ENCODE measurements at regions not wholly inside any gene's neighbourhood (a gene's known extent, or its start where the extent isn't known, plus 50 kb on each side); places are given as distances from the start of the nearest gene placed in this dataset.
"Not testable (repeated sequence)": the region's sequence is repeated elsewhere in the genome, so short reads cannot be mapped to it uniquely, and the experiment has no call there.

- peaks cover 83% of the 10 kb centered on the region for H3K27me3 ChIP-seq (ENCODE audit: control insufficient read depth, insufficient read depth, low read length, poor library complexity, severe bottlenecking)
These were observed 1671.4 kb downstream of the SPATA31A7 start for GRCh38 chr9:62860939-62861860.

GRCh38 chr9:62862180-62862579, 1672.3 kb downstream of the SPATA31A7 start:
- not testable (repeated sequence) for H3K4me1 ChIP-seq (ENCODE audit: control insufficient read depth, insufficient read depth, low read length); H3K9me3 ChIP-seq (ENCODE audit: control insufficient read depth, low read length); H3K4me3 ChIP-seq (ENCODE audit: insufficient read depth, low read depth, low read length); H3K27ac ChIP-seq (ENCODE audit: insufficient read depth, low read depth, low read length, poor library complexity, severe bottlenecking); H3K36me3 ChIP-seq (ENCODE audit: control insufficient read depth, insufficient read depth, low read length)
- no CpG with 5 or more reads among the region's 2 CpGs for WGBS, 2 experiments
- peaks cover 90% of the 10 kb centered on the region for H3K27me3 ChIP-seq (ENCODE audit: control insufficient read depth, insufficient read depth, low read length, poor library complexity, severe bottlenecking)

More at GRCh38 chr9:62860939-62861860, 1671.4 kb downstream of the SPATA31A7 start:
- not testable (repeated sequence) for H3K27ac ChIP-seq (ENCODE audit: insufficient read depth, low read depth, low read length, poor library complexity, severe bottlenecking); H3K36me3 ChIP-seq (ENCODE audit: control insufficient read depth, insufficient read depth, low read length); H3K4me1 ChIP-seq (ENCODE audit: control insufficient read depth, insufficient read depth, low read length); H3K9me3 ChIP-seq (ENCODE audit: control insufficient read depth, low read length); H3K4me3 ChIP-seq (ENCODE audit: insufficient read depth, low read depth, low read length)
- WGBS, 2 experiments, result 75 to 78% methylated on average over 11 of the region's 11 CpGs

GRCh38 chr9:62863319-62863718, 1673.5 kb downstream of the SPATA31A7 start:
- not testable (repeated sequence) for H3K36me3 ChIP-seq (ENCODE audit: control insufficient read depth, insufficient read depth, low read length); H3K27ac ChIP-seq (ENCODE audit: insufficient read depth, low read depth, low read length, poor library complexity, severe bottlenecking); H3K4me3 ChIP-seq (ENCODE audit: insufficient read depth, low read depth, low read length); H3K4me1 ChIP-seq (ENCODE audit: control insufficient read depth, insufficient read depth, low read length); H3K9me3 ChIP-seq (ENCODE audit: control insufficient read depth, low read length)
- WGBS, 2 experiments, result 18 to 28% methylated on average over 3 of the region's 4 CpGs
- H3K27me3 ChIP-seq (ENCODE audit: control insufficient read depth, insufficient read depth, low read length, poor library complexity, severe bottlenecking), result peaks cover 94% of the 10 kb centered on the region

- H3K4me3 ChIP-seq (ENCODE audit: insufficient read depth, low read depth, low read length); H3K4me1 ChIP-seq (ENCODE audit: control insufficient read depth, insufficient read depth, low read length); H3K36me3 ChIP-seq (ENCODE audit: control insufficient read depth, insufficient read depth, low read length); H3K9me3 ChIP-seq (ENCODE audit: control insufficient read depth, low read length); H3K27ac ChIP-seq (ENCODE audit: insufficient read depth, low read depth, low read length, poor library complexity, severe bottlenecking): not testable (repeated sequence)
- peaks cover 91% of the 10 kb centered on the region for H3K27me3 ChIP-seq (ENCODE audit: control insufficient read depth, insufficient read depth, low read length, poor library complexity, severe bottlenecking)
- WGBS, 2 experiments, result 57 to 58% methylated on average over 8 of the region's 8 CpGs
These were observed 1674.0 kb downstream of the SPATA31A7 start for GRCh38 chr9:62863867-62864266.

GRCh38 chr9:62864481-62865469, 1674.9 kb downstream of the SPATA31A7 start:
- H3K9me3 ChIP-seq (ENCODE audit: control insufficient read depth, low read length); H3K27ac ChIP-seq (ENCODE audit: insufficient read depth, low read depth, low read length, poor library complexity, severe bottlenecking); H3K4me3 ChIP-seq (ENCODE audit: insufficient read depth, low read depth, low read length); H3K36me3 ChIP-seq (ENCODE audit: control insufficient read depth, insufficient read depth, low read length); H3K4me1 ChIP-seq (ENCODE audit: control insufficient read depth, insufficient read depth, low read length): not testable (repeated sequence)
- peaks cover 87% of the 10 kb centered on the region for H3K27me3 ChIP-seq (ENCODE audit: control insufficient read depth, insufficient read depth, low read length, poor library complexity, severe bottlenecking)
- WGBS, 2 experiments, result 8% methylated on average over 22 of the region's 28 CpGs

GRCh38 chr9:62869061-62869460, 1679.2 kb downstream of the SPATA31A7 start:
- H3K4me1 ChIP-seq (ENCODE audit: control insufficient read depth, insufficient read depth, low read length), result not testable (repeated sequence)
- WGBS, 2 experiments, result 83 to 89% methylated on average over 1 of the region's 4 CpGs
- peaks cover 72% of the 10 kb centered on the region for H3K27me3 ChIP-seq (ENCODE audit: control insufficient read depth, insufficient read depth, low read length, poor library complexity, severe bottlenecking)

GRCh38 chr9:62871765-62872164, 1681.9 kb downstream of the SPATA31A7 start:
- not testable (repeated sequence) for H3K4me3 ChIP-seq (ENCODE audit: insufficient read depth, low read depth, low read length); H3K36me3 ChIP-seq (ENCODE audit: control insufficient read depth, insufficient read depth, low read length); H3K4me1 ChIP-seq (ENCODE audit: control insufficient read depth, insufficient read depth, low read length); H3K9me3 ChIP-seq (ENCODE audit: control insufficient read depth, low read length); H3K27ac ChIP-seq (ENCODE audit: insufficient read depth, low read depth, low read length, poor library complexity, severe bottlenecking)
- peaks cover 57% of the 10 kb centered on the region for H3K27me3 ChIP-seq (ENCODE audit: control insufficient read depth, insufficient read depth, low read length, poor library complexity, severe bottlenecking)
- 87 to 91% methylated on average over 1 of the region's 1 CpG for WGBS, 2 experiments

More at GRCh38 chr9:62869061-62869460, 1679.2 kb downstream of the SPATA31A7 start:
- H3K36me3 ChIP-seq (ENCODE audit: control insufficient read depth, insufficient read depth, low read length); H3K27ac ChIP-seq (ENCODE audit: insufficient read depth, low read depth, low read length, poor library complexity, severe bottlenecking); H3K4me3 ChIP-seq (ENCODE audit: insufficient read depth, low read depth, low read length); H3K9me3 ChIP-seq (ENCODE audit: control insufficient read depth, low read length): not testable (repeated sequence)

- H3K4me3 ChIP-seq (ENCODE audit: insufficient read depth, low read depth, low read length); H3K9me3 ChIP-seq (ENCODE audit: control insufficient read depth, low read length): not testable (repeated sequence)
- WGBS, 2 experiments, result 73 to 76% methylated on average over 8 to 9 of the region's 10 CpGs
These were observed 1684.4 kb downstream of the SPATA31A7 start for GRCh38 chr9:62874213-62874612.

GRCh38 chr9:62874745-62875599, 1685.1 kb downstream of the SPATA31A7 start:
- WGBS, 2 experiments, result 36 to 40% methylated on average over 3 of the region's 4 CpGs
- not testable (repeated sequence) for H3K27ac ChIP-seq (ENCODE audit: insufficient read depth, low read depth, low read length, poor library complexity, severe bottlenecking); H3K9me3 ChIP-seq (ENCODE audit: control insufficient read depth, low read length); H3K4me1 ChIP-seq (ENCODE audit: control insufficient read depth, insufficient read depth, low read length); H3K36me3 ChIP-seq (ENCODE audit: control insufficient read depth, insufficient read depth, low read length); H3K4me3 ChIP-seq (ENCODE audit: insufficient read depth, low read depth, low read length)
- H3K27me3 ChIP-seq (ENCODE audit: control insufficient read depth, insufficient read depth, low read length, poor library complexity, severe bottlenecking), result peaks cover 34% of the 10 kb centered on the region

More at GRCh38 chr9:62874213-62874612, 1684.4 kb downstream of the SPATA31A7 start:
- H3K27ac ChIP-seq (ENCODE audit: insufficient read depth, low read depth, low read length, poor library complexity, severe bottlenecking); H3K36me3 ChIP-seq (ENCODE audit: control insufficient read depth, insufficient read depth, low read length); H3K4me1 ChIP-seq (ENCODE audit: control insufficient read depth, insufficient read depth, low read length): not testable (repeated sequence)
- peaks cover 35% of the 10 kb centered on the region for H3K27me3 ChIP-seq (ENCODE audit: control insufficient read depth, insufficient read depth, low read length, poor library complexity, severe bottlenecking)
